Stimulated activated naive B cell treated with anti-CD40 and anti-IgM and Interleukin-4, amounts not matched to agents 10 μg/mL and 1 μg/mL and 100 μg/mL, for 72 hours (primary cell): ENCODE measurements at regions not wholly inside any gene's neighbourhood (a gene's known extent, or its start where the extent isn't known, plus 50 kb on each side); places are given as distances from the start of the nearest gene placed in this dataset.

ENCODE experiments used
- ATAC-seq, 2 donors: fragments of 150-1000 bp; cut with Tn5 transposase; replicated peaks; 2 replicates each; pipeline ENCODE4 v1.10.0; 2021; ENCODE audit warnings: moderate library complexity in 1 of 2
- DNase-seq: peaks from one replicate; pipeline ENCODE4 v3.0.0; 2021
- H3K27ac Mint-ChIP-seq: one replicate; pipeline ENCODE4 v1.8.0; 2022; ENCODE audit warnings: mild to moderate bottlenecking, mixed read lengths
- H3K27me3 Mint-ChIP-seq, 2 donors: one replicate each; pipeline ENCODE4 v1.8.0; 2022; ENCODE audit warnings: mixed read lengths in 2 of 2
- H3K36me3 Mint-ChIP-seq, 2 donors: one replicate each; pipeline ENCODE4 v1.8.0; 2022; ENCODE audit warnings: mixed read lengths in 2 of 2, mild to moderate bottlenecking in 1 of 2
- H3K4me1 Mint-ChIP-seq, 2 donors: one replicate each; pipeline ENCODE4 v1.8.0; 2022; ENCODE audit warnings: mixed read lengths in 2 of 2, mild to moderate bottlenecking in 1 of 2
- H3K4me3 Mint-ChIP-seq, 2 donors: one replicate each; pipeline ENCODE4 v1.8.0; 2022; ENCODE audit warnings: mild to moderate bottlenecking in 2 of 2, mixed read lengths in 2 of 2, moderate library complexity in 1 of 2
- H3K9me3 Mint-ChIP-seq, 2 donors: one replicate each; pipeline ENCODE4 v1.8.0; 2022; ENCODE audit warnings: mixed read lengths in 2 of 2, mild to moderate bottlenecking in 1 of 2

GRCh38 chr7:16204953-16205352 lies 216.4 kb downstream of the CRPPA start:
- DNase-seq (no peak), ATAC-seq (no peak)
- Mint-ChIP-seq H3K4me3 (no peak overlapping the region), H3K9me3 (peaks cover 2 to 8% of the 10 kb centered on the region in 2 donors), H3K27ac (no peak overlapping the region), H3K27me3 (no peaks in the 10 kb centered on the region), H3K4me1 (no peaks in the 10 kb centered on the region), H3K36me3 (no peaks in the 10 kb centered on the region)

GRCh38 chr7:16203065-16203464 lies 218.3 kb downstream of the CRPPA start:
- Mint-ChIP-seq H3K4me1 (no peaks in the 10 kb centered on the region), H3K4me3 (no peak overlapping the region), H3K36me3 (no peaks in the 10 kb centered on the region), H3K27ac (no peak overlapping the region), H3K27me3 (no peaks in the 10 kb centered on the region), H3K9me3 (peaks cover 2 to 8% of the 10 kb centered on the region in 2 donors)
- ATAC-seq (no peak), DNase-seq (no peak)

- peaks cover 2 to 8% of the 10 kb centered on the region in 2 donors for H3K9me3 Mint-ChIP-seq
- ATAC-seq: no peak
- H3K36me3 Mint-ChIP-seq: no peaks in the 10 kb centered on the region
- H3K27me3 Mint-ChIP-seq: no peaks in the 10 kb centered on the region
- no peak overlapping the region for H3K4me3 Mint-ChIP-seq
- no peak for DNase-seq
- no peak overlapping the region for H3K27ac Mint-ChIP-seq
- H3K4me1 Mint-ChIP-seq: no peaks in the 10 kb centered on the region
Observed at GRCh38 chr7:16202303-16202702, 219.0 kb downstream of the CRPPA start.

GRCh38 chr7:16200591-16200990 lies 220.7 kb downstream of the CRPPA start:
- ATAC-seq (no peak), DNase-seq (no peak)
- H3K27ac Mint-ChIP-seq: no peak overlapping the region
- no peaks in the 10 kb centered on the region for H3K36me3 Mint-ChIP-seq
- no peaks in the 10 kb centered on the region for H3K4me1 Mint-ChIP-seq
- no peaks in the 10 kb centered on the region for H3K27me3 Mint-ChIP-seq
- H3K9me3 Mint-ChIP-seq: peaks cover 2 to 8% of the 10 kb centered on the region in 2 donors
- H3K4me3 Mint-ChIP-seq: no peak overlapping the region

DNA sequence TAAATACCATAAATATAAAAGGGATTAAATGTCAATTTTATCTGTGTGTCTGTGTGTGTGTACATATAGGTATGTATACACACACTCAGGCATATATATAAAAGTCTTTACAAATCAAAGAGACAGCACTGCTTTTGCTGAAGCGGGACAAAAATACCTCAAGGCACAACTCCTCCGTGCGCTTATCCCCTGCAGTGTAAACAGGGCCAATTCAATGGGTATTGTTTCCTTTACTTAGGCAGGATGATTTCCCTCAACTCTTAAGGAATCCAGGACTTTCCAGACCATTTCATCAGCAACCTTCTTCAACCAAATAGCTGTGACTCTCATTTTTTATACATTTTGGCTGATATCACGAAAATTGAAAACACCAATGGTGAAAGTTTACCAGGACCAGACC lies 227.7 kb downstream of the CRPPA start:
- no peaks in the 10 kb centered on the region for H3K36me3 Mint-ChIP-seq
- DNase-seq (no peak), ATAC-seq (no peak)
- no peak overlapping the region for H3K4me3 Mint-ChIP-seq
- no peaks in the 10 kb centered on the region for H3K27me3 Mint-ChIP-seq
- no peaks in the 10 kb centered on the region for H3K4me1 Mint-ChIP-seq
- H3K9me3 Mint-ChIP-seq: no peaks in the 10 kb centered on the region
- no peak overlapping the region for H3K27ac Mint-ChIP-seq

DNA sequence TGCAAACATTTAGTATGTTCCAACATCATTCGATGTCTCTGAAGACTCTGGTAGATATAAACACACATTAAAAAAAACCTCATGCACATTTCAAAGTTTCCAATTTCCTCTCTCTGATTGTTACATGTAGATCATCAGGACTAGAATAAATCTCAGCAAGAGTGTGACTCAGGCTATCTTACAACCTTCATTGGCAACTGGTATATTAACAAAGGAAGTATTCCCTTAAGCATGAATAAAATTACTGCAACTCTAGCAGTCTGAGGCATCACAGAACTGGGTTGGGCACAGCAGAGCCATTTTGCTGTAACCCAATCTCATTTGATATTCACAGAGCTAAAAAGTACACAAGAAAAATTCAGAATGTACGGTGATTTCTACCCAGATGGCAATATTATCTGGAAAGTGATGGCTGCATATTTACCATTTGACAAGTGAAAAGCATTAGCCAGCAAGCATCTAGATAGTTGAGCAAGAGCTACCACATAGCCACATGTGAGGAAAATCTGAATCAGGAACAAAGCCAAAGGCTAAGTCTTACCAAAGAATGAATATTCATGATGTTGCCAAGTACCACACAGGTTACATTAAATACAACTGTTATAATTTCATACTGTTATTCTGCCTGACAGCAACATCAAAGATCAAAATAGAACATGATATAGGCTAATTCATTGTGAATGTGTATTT lies 232.2 kb downstream of the CRPPA start:
- H3K4me3 Mint-ChIP-seq: no peak overlapping the region
- no peaks in the 10 kb centered on the region for H3K27me3 Mint-ChIP-seq
- ATAC-seq (no peak), DNase-seq (no peak)
- no peak overlapping the region for H3K27ac Mint-ChIP-seq
- H3K4me1 Mint-ChIP-seq: no peaks in the 10 kb centered on the region
- no peaks in the 10 kb centered on the region for H3K9me3 Mint-ChIP-seq
- H3K36me3 Mint-ChIP-seq: no peaks in the 10 kb centered on the region

DNA sequence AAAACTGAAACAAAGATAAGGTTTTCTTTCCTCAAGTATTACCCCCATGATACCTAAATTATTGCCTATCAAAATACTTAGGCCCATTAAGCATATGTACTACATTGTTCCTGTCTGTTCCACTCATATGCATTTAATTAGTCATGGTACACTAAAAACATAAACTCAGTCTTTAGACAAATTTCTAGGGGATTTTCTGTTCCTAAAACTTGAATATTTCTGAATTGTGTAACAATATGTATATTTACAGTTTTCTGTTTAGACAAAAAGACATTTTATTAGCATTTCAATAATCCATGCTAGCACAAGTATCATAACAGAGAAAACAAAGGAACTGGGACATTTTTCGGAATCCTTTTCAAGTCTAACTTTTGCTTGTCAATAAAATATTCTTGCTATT lies 234.2 kb downstream of the CRPPA start:
- H3K27ac Mint-ChIP-seq: no peak overlapping the region
- no peaks in the 10 kb centered on the region for H3K36me3 Mint-ChIP-seq

DNA sequence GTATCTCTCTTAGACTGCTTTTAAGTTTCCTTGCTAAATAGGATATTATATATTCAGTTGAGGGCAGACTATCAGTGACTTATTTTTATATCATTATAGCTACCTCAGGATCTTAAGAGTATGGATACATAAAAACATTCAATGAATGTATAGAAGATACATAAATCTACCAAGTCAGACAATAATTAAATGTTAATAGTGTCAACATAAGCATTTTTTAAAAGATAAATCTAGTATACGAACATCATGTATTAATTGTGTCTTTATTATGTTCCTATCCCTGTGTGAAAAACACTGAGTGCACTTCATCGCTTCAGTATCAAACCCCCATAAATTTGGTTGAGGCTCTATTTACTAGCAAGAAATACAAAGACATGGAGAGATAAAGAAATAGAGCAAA lies 242.8 kb downstream of the CRPPA start:
- ATAC-seq: no peak
- no peaks in the 10 kb centered on the region for H3K9me3 Mint-ChIP-seq
- H3K27me3 Mint-ChIP-seq: no peaks in the 10 kb centered on the region
- no peak overlapping the region for H3K4me3 Mint-ChIP-seq
- H3K36me3 Mint-ChIP-seq: no peaks in the 10 kb centered on the region
- H3K27ac Mint-ChIP-seq: no peak overlapping the region
- no peaks in the 10 kb centered on the region for H3K4me1 Mint-ChIP-seq
- DNase-seq: no peak

More for the DNA sequence above, 234.2 kb downstream of the CRPPA start:
- no peaks in the 10 kb centered on the region for H3K27me3 Mint-ChIP-seq
- H3K4me1 Mint-ChIP-seq: no peaks in the 10 kb centered on the region
- no peak for ATAC-seq
- DNase-seq: no peak
- no peaks in the 10 kb centered on the region for H3K9me3 Mint-ChIP-seq
- no peak overlapping the region for H3K4me3 Mint-ChIP-seq

DNA sequence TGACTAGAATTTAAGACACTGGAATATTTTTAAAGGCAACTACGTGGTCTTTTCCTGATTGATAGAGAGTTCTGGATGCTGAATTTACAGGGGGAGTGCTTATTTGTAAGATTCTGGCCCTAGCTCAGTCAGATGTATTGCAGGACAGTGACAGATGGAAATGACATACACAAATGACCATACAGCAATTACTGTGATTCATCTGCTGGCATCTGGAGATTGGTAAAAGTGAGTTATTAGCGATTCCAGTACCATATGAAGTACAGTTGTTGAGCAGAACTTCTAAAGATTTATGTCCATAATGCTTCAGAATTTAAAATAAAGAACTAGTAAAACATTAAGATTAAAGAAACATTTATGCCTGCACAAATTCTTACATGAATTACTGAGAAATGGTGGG lies 243.2 kb downstream of the CRPPA start:
- Mint-ChIP-seq H3K27me3 (no peaks in the 10 kb centered on the region), H3K27ac (no peak overlapping the region), H3K4me1 (no peaks in the 10 kb centered on the region), H3K4me3 (no peak overlapping the region), H3K9me3 (no peaks in the 10 kb centered on the region), H3K36me3 (no peaks in the 10 kb centered on the region)
- no peak for DNase-seq
- no peak for ATAC-seq

- no peaks in the 10 kb centered on the region for H3K36me3 Mint-ChIP-seq
- ATAC-seq (no peak), DNase-seq (no peak)
- H3K27ac Mint-ChIP-seq: no peak overlapping the region
- H3K4me1 Mint-ChIP-seq: no peaks in the 10 kb centered on the region
- H3K27me3 Mint-ChIP-seq: no peaks in the 10 kb centered on the region
- no peaks in the 10 kb centered on the region for H3K9me3 Mint-ChIP-seq
- no peak overlapping the region for H3K4me3 Mint-ChIP-seq
Observed at GRCh38 chr7:16174253-16174652, 247.1 kb downstream of the CRPPA start.

- no peaks in the 10 kb centered on the region for H3K36me3 Mint-ChIP-seq
- no peak overlapping the region for H3K4me3 Mint-ChIP-seq
- peaks cover 0 to 4% of the 10 kb centered on the region in 2 donors for H3K9me3 Mint-ChIP-seq
- DNase-seq: no peak
- no peaks in the 10 kb centered on the region for H3K4me1 Mint-ChIP-seq
- no peak overlapping the region for H3K27ac Mint-ChIP-seq
- H3K27me3 Mint-ChIP-seq: no peaks in the 10 kb centered on the region
- ATAC-seq: no peak
Observed at GRCh38 chr7:16172366-16172765, 249.0 kb downstream of the CRPPA start.

DNA sequence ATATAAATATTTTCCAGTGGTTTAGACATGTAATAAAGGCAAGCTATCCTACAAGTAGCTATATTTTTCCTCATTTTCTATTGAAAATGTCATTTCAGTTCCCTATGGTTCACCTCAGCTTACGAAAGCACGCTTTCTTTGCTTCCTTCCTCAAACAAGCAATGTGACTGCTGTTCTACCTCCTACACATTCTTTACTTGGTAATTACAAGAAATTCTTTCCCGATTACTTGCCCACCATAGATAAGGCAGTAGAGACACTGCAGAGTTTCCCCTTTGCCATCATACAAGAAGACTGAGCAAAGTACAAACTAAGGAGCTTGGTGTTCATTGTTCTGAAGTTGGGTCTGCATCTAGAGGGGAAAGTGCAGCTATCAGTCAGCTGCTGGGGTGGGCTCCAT lies 249.4 kb downstream of the CRPPA start:
- no peaks in the 10 kb centered on the region for H3K4me1 Mint-ChIP-seq
- peaks cover 0 to 4% of the 10 kb centered on the region in 2 donors for H3K9me3 Mint-ChIP-seq
- no peak for DNase-seq
- H3K27me3 Mint-ChIP-seq: no peaks in the 10 kb centered on the region
- ATAC-seq: no peak
- no peak overlapping the region for H3K4me3 Mint-ChIP-seq
- no peaks in the 10 kb centered on the region for H3K36me3 Mint-ChIP-seq
- H3K27ac Mint-ChIP-seq: no peak overlapping the region

GRCh38 chr7:16170671-16171070 lies 250.7 kb downstream of the CRPPA start:
- H3K4me1 Mint-ChIP-seq: no peaks in the 10 kb centered on the region
- no peaks in the 10 kb centered on the region for H3K36me3 Mint-ChIP-seq
- ATAC-seq: no peak
- H3K9me3 Mint-ChIP-seq: peaks cover 0 to 4% of the 10 kb centered on the region in 2 donors
- DNase-seq: no peak
- H3K27ac Mint-ChIP-seq: no peak overlapping the region
- no peaks in the 10 kb centered on the region for H3K27me3 Mint-ChIP-seq
- no peak overlapping the region for H3K4me3 Mint-ChIP-seq

DNA sequence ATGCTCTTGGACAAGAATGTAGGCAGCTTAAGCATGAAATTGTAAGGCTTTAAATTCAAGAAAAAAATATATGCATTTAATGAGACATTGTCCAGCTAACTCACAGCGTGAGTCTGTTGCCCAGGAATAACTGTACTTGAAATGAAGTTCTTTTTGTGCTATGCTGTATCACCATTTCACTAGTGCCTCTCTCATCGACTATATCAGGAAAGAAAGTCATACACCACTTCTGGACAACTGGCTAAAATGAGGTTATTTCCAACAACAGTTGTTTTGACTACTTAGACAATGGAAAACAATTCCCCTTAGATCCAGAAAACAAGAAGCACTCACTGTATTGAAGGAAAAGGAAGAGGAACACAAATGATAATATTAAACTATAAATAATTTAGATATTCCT lies 251.8 kb downstream of the CRPPA start:
- Mint-ChIP-seq H3K9me3 (peaks cover 0 to 4% of the 10 kb centered on the region in 2 donors), H3K27ac (no peak overlapping the region), H3K4me1 (no peaks in the 10 kb centered on the region), H3K27me3 (no peaks in the 10 kb centered on the region), H3K36me3 (no peaks in the 10 kb centered on the region), H3K4me3 (no peak overlapping the region)
- ATAC-seq: no peak
- no peak for DNase-seq

- Mint-ChIP-seq H3K27me3 (no peaks in the 10 kb centered on the region), H3K36me3 (no peaks in the 10 kb centered on the region), H3K4me1 (no peaks in the 10 kb centered on the region), H3K4me3 (no peak overlapping the region), H3K9me3 (peaks cover 2 to 7% of the 10 kb centered on the region in 2 donors), H3K27ac (no peak overlapping the region)
- DNase-seq: no peak
- ATAC-seq: no peak
Observed at GRCh38 chr7:16167526-16167925, 253.8 kb downstream of the CRPPA start.

GRCh38 chr7:16144361-16144760 lies 277.0 kb downstream of the CRPPA start:
- Mint-ChIP-seq H3K36me3 (no peaks in the 10 kb centered on the region), H3K4me3 (no peak overlapping the region), H3K4me1 (no peaks in the 10 kb centered on the region), H3K9me3 (peaks cover 27 to 31% of the 10 kb centered on the region in 2 donors), H3K27me3 (no peaks in the 10 kb centered on the region), H3K27ac (no peak overlapping the region)
- no peak for DNase-seq
- no peak for ATAC-seq
